Cardiac muscle cell (in vitro differentiated cells and primary cell): ENCODE measurements at regions not wholly inside any gene's neighbourhood (a gene's known extent, or its start where the extent isn't known, plus 50 kb on each side); places are given as distances from the start of the nearest gene placed in this dataset.
"Not testable (repeated sequence)": the region's sequence is repeated elsewhere in the genome, so short reads cannot be mapped to it uniquely, and the experiment has no call there.

ENCODE experiments used
- DNase-seq, 2 donors: peaks; one replicate each; pipeline versions ENCODE4 v3.0.0 to v3.0.0-alpha.2; 2010 to 2017; ENCODE audit warnings: low read depth in 1 of 2, low spot score in 1 of 2
- H3K27ac ChIP-seq: fragments of 200-600 bp; sonication (generic); 2 replicates; pipeline ENCODE4 v1.5.1; 2016
- H3K27me3 ChIP-seq: fragments of 200-600 bp; sonication (generic); 2 replicates; pipeline ENCODE4 v1.6.0; 2016; ENCODE audit warnings: control low read depth
- H3K36me3 ChIP-seq: fragments of 200-600 bp; sonication (generic); 2 replicates; pipeline ENCODE4 v1.5.1; 2016; ENCODE audit warnings: control low read depth
- H3K4me1 ChIP-seq: fragments of 200-600 bp; sonication (generic); 2 replicates; pipeline ENCODE4 v1.8.1; 2017; ENCODE audit warnings: low read depth, mild to moderate bottlenecking, mixed run types
- H3K4me3 ChIP-seq: fragments of 200-600 bp; sonication (generic); 2 replicates; pipeline ENCODE4 v1.5.1; 2016; ENCODE audit warnings: mild to moderate bottlenecking
- H3K9me3 ChIP-seq: fragments of 200-600 bp; sonication (generic); 2 replicates; pipeline ENCODE4 v1.5.1; 2017; ENCODE audit warnings: low read depth, mild to moderate bottlenecking, control low read depth
- CTCF ChIP-seq: IDR thresholded peaks from 2 replicates; pipeline ENCODE4 v1.5.1; 2012; ENCODE audit warnings: low read depth, mild to moderate bottlenecking, low read length

GRCh38 chr4:18419780-18420179 lies 398.2 kb upstream of the LCORL start:
- Histone ChIP-seq H3K4me3 (no peak overlapping the region), H3K9me3 (no peaks in the 10 kb centered on the region), H3K36me3 (no peaks in the 10 kb centered on the region), H3K4me1 (no peaks in the 10 kb centered on the region), H3K27me3 (no peaks in the 10 kb centered on the region), H3K27ac (no peak overlapping the region)
- no peak for TF ChIP-seq CTCF
- DNase-seq: no peak

GRCh38 chr4:18418195-18418898 lies 396.8 kb upstream of the LCORL start:
- H3K27me3 ChIP-seq, H3K36me3 ChIP-seq, DNase-seq, H3K27ac ChIP-seq, H3K9me3 ChIP-seq, H3K4me3 ChIP-seq, H3K4me1 ChIP-seq: not testable (repeated sequence)

GRCh38 chr4:18417651-18418050 lies 396.1 kb upstream of the LCORL start:
- H3K4me3 ChIP-seq, H3K4me1 ChIP-seq, DNase-seq: not testable (repeated sequence)

GRCh38 chr4:18406264-18406663 lies 384.7 kb upstream of the LCORL start:
- H3K9me3 ChIP-seq: no peaks in the 10 kb centered on the region
- no peaks in the 10 kb centered on the region for H3K4me1 ChIP-seq
- H3K27me3 ChIP-seq: no peaks in the 10 kb centered on the region
- no peak overlapping the region for H3K4me3 ChIP-seq
- no peak for DNase-seq
- no peak for TF ChIP-seq CTCF
- H3K27ac ChIP-seq: no peak overlapping the region
- H3K36me3 ChIP-seq: no peaks in the 10 kb centered on the region

More at GRCh38 chr4:18417651-18418050, 396.1 kb upstream of the LCORL start:
- not testable (repeated sequence) for H3K27ac ChIP-seq, H3K9me3 ChIP-seq, H3K36me3 ChIP-seq, H3K27me3 ChIP-seq

- H3K27ac ChIP-seq: no peak overlapping the region
- H3K4me3 ChIP-seq: no peak overlapping the region
- no peaks in the 10 kb centered on the region for H3K36me3 ChIP-seq
- no peak for DNase-seq
- no peak for TF ChIP-seq CTCF
- no peaks in the 10 kb centered on the region for H3K4me1 ChIP-seq
- no peaks in the 10 kb centered on the region for H3K9me3 ChIP-seq
- no peaks in the 10 kb centered on the region for H3K27me3 ChIP-seq
These were observed 383.5 kb upstream of the LCORL start for GRCh38 chr4:18405054-18405453.

GRCh38 chr4:18404642-18405041 lies 383.1 kb upstream of the LCORL start:
- H3K27me3 ChIP-seq: no peaks in the 10 kb centered on the region
- no peak overlapping the region for H3K4me3 ChIP-seq
- DNase-seq: no peak
- H3K9me3 ChIP-seq: no peaks in the 10 kb centered on the region
- H3K27ac ChIP-seq: no peak overlapping the region
- no peaks in the 10 kb centered on the region for H3K4me1 ChIP-seq
- TF ChIP-seq CTCF: no peak
- H3K36me3 ChIP-seq: no peaks in the 10 kb centered on the region
